GM18498 (cell line): ENCODE measurements at regions not wholly inside any gene's neighbourhood (a gene's known extent, or its start where the extent isn't known, plus 50 kb on each side); places are given as distances from the start of the nearest gene placed in this dataset.
"Not testable (repeated sequence)": the region's sequence is repeated elsewhere in the genome, so short reads cannot be mapped to it uniquely, and the experiment has no call there.

ENCODE experiments used
- ATAC-seq: cut with Tn5 transposase; IDR thresholded peaks from one replicate; pipeline ENCODE4 v1.9.1; 2021; ENCODE audit warnings: mild to moderate bottlenecking, moderate library complexity; ENCODE audit not compliant: unreplicated experiment

DNA sequence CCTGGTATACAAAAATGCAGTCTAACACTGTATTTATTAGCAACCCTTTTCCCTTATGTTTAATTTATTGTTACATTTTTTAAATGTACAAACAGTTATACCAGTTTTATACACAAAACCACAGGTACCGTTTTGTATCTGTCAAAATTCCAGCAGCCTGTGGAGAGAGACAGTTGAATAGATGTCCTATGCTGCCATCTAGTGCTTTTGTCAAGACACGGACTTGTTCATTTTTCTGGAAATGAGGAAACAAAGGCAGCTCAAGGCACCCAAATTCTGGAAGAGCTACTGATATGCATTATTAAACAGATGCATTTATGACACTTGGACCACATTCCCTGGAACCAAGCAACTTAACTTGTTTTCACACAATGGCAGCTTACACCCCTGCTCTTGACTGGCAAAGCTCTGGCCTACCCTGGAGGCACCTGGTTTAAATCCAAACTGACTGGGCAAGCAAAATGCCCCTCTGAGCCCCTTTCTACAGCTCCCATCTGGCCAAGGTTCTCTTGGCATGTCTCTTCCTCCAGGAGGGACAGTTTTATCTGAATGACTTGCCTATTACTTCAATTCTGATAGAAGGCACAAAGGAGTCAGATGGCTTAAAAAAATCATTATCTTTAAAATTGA lies 286.9 kb upstream of the PRKD1 start:
- ATAC-seq = no peak

DNA sequence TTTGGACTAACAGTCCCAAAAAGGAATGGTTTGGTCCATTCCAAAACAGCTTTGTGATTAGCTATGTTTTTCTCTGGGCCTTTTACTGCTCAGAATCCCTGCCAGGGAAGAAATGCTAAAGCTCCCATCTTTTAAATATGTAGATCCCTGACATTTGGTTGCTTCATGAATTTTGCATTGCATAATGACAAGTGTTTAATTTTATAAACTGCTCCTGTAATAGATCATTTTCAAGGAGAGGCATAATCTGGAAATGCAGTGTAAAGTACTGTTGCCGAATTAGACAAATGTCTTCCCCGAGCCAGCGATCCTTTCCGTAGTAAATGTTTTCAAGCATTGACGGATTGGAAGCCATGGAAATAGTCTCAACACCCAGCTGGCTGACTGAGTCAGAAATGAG lies 291.3 kb upstream of the PRKD1 start:
- no peak for ATAC-seq

DNA sequence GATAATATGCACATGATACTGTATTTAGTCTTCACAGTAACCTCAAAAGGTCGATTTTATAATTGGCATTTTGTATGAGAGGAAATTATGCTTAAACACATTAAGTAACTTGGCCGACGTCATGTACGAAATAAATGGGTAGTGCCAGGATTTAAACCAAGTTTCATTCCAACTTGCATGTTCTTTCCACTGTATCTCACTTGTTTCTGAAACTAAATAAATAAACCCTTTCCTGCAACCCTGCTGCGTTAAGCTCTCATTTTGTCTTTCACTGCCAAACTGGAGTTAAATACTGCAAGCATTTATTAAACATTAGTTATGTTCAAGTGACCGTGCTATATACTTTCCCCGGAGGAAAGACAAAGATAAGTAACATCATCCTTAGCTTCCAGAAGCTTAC lies 293.9 kb upstream of the PRKD1 start:
- no peak for ATAC-seq

DNA sequence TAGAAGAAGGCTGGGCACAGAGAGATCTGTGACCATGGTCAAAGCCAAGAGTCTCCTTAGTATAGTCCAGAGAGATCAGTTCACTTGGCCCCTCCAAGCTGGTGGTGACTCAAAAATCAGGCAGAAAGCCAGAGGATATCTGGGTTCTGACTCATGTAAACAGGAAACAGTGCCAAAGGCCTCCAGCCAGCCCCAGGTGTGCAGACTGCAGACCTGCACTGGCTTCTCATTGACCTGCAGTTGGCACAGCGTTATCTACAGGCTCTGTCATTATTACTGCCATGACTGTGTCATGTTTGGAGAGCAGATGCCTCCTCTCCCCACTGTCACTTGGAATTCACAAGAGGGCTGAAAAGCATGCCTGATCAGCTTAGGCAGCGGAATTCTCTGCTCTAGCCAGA lies 295.7 kb upstream of the PRKD1 start:
- ATAC-seq = no peak

DNA sequence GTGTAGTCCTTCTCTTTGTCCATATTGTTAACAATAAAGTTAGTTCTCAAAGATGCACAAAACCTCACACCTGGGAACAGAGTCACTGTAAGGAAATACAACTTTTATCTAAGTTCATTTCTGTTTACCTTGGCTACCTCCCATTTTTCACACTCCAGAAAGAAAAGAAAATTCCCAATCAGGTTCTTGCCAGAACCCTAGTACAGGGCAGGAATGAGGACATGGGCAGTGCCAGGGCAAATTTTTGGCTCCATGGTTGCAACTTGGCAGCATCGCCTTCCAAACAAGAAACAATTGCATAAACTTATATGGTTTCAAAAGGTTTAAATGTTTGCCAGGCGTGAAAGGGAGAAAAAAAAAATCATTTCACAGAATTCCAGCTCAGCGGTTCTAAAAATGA lies 296.3 kb upstream of the PRKD1 start:
- no peak for ATAC-seq

DNA sequence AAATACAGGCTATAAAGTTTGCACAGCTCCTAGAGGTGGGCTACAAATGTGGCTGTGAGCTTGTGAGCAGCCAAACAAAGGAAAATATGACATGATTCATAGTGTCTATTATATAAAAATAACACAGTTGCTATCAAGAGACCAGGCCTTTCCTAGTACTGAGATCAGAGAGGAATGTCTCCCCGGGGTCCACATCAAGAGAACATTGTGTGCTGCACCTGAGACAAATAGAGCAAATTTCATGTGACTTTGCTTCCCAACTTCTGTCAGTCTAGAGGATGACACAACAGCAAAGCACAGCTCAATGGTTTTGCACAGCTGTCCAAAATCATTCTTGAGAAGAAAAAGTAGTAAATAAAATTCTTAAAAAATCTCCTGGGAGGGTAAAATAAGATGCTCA lies 297.5 kb upstream of the PRKD1 start:
- ATAC-seq = no peak

DNA sequence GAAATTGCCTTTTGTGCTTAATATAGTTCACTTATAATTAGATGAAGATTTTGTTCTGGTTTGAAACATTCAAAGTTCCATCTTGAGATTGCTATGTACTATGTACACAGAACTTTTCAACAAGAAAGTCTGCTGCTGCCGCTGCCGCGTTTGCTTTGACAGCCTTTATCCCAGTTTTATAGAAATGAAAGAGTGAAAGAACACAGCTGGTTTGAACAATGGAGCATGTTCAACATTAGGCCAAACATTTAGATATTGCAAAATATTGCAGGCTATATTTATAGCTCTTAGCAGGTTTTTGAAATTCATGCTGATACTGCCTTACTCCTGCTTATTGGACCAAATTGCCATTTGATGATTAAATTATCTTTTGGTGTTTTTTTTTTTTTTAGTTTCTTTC lies 299.8 kb upstream of the PRKD1 start:
- ATAC-seq = no peak

DNA sequence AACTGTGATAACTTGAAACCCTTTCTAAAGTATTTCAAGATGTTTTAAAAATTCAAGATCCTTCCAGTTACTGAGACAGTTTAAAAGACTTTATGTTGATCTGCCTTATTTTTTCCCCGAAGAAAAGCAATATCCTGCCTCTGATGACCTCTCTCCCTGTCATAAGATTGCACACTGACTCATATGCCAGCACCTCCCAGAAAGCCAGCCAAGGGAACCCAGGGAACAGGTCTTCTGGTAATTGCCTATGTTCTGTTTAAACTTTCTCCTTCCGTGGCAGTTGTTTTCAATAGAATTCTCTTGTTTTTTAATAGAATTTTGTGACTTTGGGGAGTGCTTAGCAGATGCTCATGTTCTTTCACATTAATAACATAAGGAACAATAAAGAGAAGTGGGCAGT lies 300.2 kb upstream of the PRKD1 start:
- no peak for ATAC-seq

DNA sequence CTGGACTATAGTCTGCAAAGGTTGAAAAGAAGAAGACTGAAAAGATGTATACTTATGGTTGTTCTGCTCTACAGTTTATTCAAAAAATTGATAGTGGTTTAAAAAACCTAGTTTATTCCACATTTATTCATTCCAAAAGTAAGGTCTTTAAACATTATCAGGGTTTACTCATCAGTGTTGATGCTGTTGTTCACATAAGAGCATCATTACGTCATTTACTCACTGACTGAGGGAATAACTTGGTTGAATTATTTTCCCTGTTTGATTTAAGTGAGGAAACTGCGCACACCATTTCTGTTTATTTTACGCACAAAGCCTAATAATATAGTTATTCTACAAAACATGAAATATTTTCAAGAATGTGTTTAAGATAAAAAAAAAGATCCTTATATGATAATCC lies 303.1 kb upstream of the PRKD1 start:
- no peak for ATAC-seq

DNA sequence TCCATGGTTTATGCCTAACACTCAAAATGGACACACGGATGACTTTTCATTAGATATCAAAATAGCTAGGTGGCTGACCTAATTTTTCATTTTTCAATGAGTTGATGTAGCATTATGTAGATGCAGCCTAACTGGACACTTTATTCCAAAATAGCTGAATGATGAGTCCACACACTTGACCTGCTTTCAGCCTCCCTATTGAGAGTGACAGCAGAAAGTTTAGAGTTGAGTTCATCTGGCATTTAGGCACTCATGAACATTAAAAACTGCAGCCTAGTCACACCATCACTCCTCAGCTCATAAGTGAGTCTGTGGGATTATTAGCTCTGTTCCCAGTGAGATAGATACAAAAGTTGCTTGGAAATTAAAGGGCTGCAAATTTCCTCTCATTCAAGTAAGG lies 307.3 kb upstream of the PRKD1 start:
- ATAC-seq = no peak

DNA sequence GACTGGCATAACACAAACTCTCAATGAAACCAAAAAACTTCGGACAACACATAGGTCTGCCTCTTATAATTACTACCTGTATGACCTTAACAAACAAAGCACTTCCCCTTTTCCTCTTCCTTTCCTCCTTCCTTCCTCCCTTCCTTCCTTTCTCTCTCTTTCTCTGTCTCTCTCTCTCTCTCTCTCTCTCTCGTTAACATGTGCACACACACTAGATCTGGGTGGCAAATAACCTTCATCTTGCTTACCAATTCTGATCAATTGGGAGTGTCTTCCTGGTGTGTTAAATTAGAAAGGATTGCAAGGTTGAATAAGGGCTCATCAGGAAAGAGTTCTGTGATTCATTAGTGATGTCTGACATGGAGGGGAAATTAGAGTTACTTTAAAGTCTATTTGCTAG lies 307.8 kb upstream of the PRKD1 start:
- ATAC-seq = no peak

DNA sequence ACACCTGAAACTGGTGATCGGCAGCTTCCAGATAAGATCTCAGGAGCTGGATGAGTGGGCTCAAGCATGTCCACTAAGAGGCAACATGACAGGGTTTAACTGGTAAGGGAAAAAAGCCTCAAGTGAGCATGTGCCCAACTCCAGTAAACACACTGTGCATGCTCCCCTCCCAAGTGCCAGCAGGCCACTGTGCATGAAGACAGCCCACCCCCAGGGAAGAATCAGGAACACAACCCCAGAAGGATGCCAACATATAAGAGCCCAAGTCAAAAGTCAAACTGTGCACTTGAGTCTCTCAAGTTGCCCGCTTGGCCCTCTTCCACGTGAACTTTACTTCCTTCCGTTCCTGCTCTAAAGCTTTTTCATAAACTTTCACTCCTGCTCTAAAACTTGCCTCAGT lies 311.3 kb upstream of the PRKD1 start:
- ATAC-seq = no peak

DNA sequence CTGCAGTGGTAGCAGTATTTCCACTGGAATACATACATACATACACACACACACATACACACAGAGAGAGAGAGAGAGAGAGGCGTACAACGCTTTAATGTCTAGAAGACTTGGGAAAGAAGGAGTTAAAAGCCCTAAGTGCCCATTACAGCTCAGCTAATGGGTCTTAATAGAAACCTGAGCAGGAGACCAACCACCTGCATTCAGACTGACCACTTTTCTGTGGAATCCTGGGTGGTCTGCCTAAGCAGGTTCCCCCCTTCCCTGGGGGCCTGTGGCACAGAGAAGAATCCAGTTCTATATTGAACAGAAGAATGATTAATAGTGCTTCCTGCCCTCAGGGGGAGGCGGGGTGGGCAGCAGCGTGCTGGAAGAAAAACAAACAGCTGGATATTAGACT lies 312.4 kb upstream of the PRKD1 start:
- ATAC-seq = no peak

DNA sequence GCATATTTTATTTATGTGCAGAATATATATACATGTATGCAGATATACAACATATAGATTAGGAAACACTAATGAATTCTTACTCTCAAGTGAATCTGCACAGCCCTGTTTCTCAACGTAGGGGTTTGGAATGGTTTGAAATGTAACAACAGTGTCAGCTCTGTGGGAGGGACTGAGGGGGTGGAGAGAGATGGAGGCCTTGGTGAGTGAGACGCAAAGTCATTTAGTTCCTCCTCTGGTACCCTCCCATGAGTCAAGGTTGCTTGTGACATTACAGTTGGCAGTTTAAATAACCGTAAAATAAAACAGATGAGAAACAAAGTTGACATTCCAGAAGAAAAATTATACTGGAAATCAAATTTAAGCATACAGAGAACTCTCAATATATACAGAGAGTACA lies 313.0 kb upstream of the PRKD1 start:
- no peak for ATAC-seq

DNA sequence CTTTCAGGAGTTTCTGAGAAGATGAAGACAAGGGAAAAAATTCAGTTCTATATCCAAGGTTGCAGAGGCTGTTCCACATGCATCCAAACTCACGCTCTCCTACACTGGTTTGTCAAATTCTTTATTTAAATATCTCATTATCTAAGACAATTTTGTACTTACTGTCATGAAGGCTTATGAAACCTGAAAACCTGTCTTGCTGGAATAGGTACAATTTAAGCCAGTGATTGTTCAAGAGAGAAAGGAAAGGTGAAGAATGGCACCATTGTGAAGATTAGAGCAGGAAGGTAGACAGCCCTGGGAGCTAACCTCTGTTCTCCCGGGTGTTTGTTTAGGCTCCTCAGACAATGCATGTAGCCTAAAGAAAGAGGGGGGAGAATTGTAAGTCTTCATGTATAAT lies 315.1 kb upstream of the PRKD1 start:
- no peak for ATAC-seq

DNA sequence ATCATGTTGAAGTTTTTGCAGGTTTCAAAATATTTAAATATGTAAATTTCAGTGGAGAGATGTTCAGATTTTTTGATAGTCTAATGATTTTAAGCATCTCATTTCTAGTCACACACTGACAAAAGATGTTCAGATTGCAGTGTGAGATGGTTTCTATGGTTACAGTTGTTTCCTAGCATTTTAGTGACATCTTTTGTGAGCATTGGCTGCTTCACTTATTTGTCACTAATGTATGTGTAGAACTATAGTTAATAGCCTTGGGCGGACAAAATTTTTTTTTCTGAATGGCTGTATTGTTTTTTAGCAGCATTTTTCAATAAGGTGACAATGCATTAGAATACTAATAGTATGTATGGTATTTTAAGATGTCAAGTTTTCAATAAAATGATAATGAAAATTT lies 315.6 kb upstream of the PRKD1 start:
- no peak for ATAC-seq

DNA sequence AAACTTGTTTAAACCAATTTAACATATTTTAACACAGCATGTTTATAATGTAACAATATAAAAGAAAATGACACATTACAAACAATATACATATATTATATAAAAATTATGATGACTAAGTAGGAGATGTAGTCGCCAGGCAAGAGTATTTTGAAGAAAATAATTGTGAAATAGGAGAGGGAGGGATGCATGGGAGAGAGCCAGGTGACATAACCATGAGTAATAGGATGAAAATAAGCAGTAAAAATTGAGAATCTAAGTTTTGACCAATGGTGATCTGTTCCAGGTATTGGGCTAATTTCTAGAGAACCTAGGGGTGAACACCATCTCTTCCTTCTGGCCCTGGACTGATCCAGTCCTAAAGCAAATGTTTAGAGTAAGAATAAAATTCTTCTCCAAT lies 315.2 kb upstream of the G2E3 start:
- ATAC-seq = no peak

DNA sequence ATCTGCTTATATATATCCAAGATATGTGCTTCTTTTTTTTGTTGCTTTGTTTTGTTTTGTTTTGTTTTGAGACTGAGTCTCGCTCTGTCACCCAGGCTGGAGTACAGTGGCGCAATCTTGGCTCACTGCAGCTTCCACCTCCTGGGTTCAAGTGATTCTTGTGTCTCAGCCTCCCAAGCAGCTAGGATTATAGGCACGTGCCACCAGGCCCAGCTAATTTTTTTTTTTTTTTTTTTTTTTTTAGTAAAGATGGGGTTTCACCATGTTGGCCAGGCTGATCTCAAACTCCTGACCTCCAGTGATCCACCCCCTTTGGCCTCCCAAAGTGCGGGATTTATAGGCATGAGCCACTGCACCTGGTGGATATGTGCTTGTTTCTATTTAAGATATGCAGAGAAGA lies 314.6 kb upstream of the G2E3 start:
- ATAC-seq = not testable (repeated sequence)

DNA sequence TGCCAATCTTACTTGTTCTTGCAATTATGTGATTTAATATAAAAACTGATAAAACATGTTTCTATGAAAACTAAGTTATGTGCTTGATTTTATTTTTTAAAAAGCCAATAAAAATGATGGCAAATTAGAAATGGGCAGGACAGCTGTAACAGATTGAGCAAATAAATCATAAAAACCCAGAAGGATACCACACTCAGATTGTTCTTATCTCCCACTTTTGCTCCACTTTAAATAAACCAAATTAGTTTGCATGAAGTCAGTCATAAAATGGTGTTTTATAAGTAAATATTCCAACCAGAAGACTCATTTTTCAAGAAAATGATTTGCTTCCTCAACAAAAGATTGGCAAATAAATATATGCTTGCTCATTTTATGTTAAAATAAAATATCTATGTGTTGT lies 307.9 kb upstream of the G2E3 start:
- no peak for ATAC-seq

DNA sequence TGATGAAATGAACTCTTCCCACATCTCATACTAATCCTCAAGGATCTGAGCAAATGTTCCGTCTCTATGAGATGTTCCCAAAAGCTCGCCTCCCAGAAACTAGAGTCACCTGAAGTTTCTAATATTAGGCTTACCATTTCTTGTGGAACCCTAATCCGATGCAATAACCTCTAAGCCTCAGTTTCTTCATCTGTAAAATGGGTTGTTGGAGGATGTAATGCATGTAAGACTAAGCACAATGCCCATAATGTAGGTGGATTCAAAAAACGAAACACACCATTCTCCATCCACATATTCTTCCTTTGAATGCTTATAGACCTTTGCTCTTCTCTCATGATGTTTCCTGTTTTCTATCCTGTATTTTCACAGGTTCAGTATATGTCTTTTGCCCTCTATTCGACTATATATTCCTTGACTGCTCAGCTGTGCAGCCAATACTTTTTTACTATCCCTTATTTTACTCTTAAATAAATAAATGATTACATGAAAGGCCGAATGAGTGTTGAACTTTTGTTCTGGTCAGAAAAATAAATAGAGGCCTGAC lies 307.3 kb upstream of the G2E3 start:
- no peak for ATAC-seq

DNA sequence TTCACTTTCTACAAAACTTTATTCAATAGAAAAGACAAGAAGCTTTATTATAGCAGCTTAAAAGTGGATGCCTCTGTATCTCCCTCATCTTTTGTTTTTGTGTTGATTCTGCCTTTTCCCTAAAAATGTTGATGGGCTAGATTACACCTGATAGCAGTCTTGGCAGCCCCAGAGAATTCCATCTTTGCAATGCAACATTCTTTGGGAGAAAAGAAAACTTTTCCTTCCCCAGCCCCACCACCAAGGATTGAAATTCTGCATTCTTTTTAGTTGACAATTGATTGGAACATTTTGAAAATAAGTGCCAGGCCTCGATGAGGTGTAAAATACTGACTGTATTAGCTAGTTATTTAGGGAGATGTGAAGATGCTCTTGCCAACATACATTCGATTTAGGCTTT lies 306.8 kb upstream of the G2E3 start:
- no peak for ATAC-seq

DNA sequence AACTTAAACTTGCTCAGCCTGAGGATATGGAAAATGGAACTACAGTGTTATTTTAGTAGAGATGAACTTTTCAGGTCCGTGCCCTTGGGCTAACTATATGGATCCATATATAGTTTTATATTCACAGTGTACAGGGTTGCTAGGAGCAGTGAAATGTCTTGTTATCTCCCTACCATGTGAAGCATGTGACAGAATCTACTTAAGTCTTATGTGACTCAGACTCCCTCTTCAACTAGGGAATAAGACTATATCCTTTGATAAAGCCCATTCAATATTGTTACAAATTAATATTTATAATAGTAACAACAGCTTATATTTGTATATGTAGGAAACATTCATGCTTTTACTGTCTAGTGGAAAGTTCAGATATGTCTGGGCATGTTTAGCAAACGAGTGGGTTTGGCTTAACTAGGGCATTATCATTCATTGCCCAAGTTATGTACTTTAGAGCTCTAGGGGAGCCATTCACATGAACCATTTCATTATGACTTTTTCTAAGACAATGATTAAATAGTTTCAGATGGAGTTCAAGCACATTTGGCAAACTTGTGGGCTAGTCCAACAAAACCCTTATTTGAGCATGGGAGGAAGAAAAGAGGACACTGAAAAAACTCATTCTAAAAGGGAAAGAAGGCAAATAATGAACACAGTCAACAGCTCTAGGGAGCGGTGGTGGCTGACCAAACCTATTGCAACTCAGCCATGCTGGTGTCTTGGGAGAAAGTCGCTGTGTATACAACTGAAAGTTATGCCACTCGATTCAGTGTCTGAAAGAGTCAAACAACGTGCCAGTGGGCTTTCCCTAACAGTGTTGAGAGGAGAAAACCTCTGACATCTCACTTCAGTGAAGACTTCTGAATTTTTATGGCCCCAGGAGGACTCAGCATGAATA lies 305.9 kb upstream of the G2E3 start:
- no peak for ATAC-seq
